Activated CD4-positive, alpha-beta memory T cell treated with anti-CD3 and anti-CD28 coated beads for 36 hours (primary cell): ENCODE measurements at regions not wholly inside any gene's neighbourhood (a gene's known extent, or its start where the extent isn't known, plus 50 kb on each side); places are given as distances from the start of the nearest gene placed in this dataset.

Experiments
- CTCF ChIA-PET: fragments of 350-600 bp; sonication (Branson Sonifier 250); formaldehyde crosslinking; loops from one replicate; lab custom pipeline; 2021; ENCODE audit warnings: antibody characterized with exemption, inconsistent platforms; lab: Charles Lee
- POLR2A ChIA-PET: fragments of 350-600 bp; sonication (Branson Sonifier 250); formaldehyde crosslinking; loops from one replicate; lab custom pipeline; 2021; ENCODE audit warnings: antibody characterized with exemption; lab: Charles Lee
- DNase-seq: peaks from one replicate; pipeline ENCODE4 v3.0.0-alpha.2; 2020
- H3K27ac Mint-ChIP-seq: one replicate; pipeline ENCODE4 v1.8.0; 2021; ENCODE audit warnings: mixed read lengths
- H3K27me3 Mint-ChIP-seq: one replicate; pipeline ENCODE4 v1.8.0; 2021; ENCODE audit warnings: mixed read lengths
- H3K36me3 Mint-ChIP-seq: one replicate; pipeline ENCODE4 v1.8.0; 2021; ENCODE audit warnings: mixed read lengths
- H3K4me1 Mint-ChIP-seq: one replicate; pipeline ENCODE4 v1.8.0; 2021; ENCODE audit warnings: low read depth, mixed read lengths
- H3K4me3 Mint-ChIP-seq: one replicate; pipeline ENCODE4 v1.8.0; 2021; ENCODE audit warnings: mild to moderate bottlenecking, mixed read lengths
- H3K9me3 Mint-ChIP-seq: one replicate; pipeline ENCODE4 v1.8.0; 2021; ENCODE audit warnings: mixed read lengths
- intact Hi-C: fragments of 100-400 bp; cut with micrococcal nuclease; formaldehyde crosslinking; loops from one replicate; pipeline ENCODE4 v1.15.1; 2023

- Mint-ChIP-seq H3K9me3 (peaks cover 9% of the 10 kb centered on the region), H3K4me3 (no peak overlapping the region), H3K27me3 (no peaks in the 10 kb centered on the region), H3K27ac (no peak overlapping the region), H3K36me3 (no peaks in the 10 kb centered on the region), H3K4me1 (peaks cover 10% of the 10 kb centered on the region)
- ChIA-PET CTCF (interaction anchor here (1.3 to 1.4 kb wide), 2 partner anchors 10 to 298 kb away, joined by 3 read pairs; no protein-coding TSS in a partner anchor), POLR2A (no interaction called here)
- DNase-seq: no peak
- intact Hi-C loops: no loop called here
These were observed 124.2 kb upstream of the SMAD3 start for GRCh38 chr15:66941108-66941711.

DNA sequence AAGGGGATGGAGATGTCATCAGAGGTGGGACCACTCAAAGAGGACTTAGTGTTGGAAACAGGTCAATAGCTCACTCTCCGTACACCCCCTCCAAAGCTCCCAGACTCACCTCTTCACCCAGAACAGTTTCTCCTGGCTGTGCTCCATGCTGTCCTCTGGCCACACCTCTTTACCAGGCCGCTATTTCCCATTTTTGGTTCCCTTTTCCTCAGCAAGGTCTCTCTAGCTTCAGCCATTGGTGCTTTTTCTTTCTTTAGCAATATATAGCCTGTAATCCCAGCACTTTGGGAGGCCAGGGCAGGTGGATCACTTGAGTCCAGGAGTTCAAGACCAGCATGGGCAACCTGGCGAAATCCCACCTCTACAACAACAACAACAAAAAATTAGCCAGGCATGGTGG is 123.6 kb upstream of the SMAD3 start:
- H3K4me1 Mint-ChIP-seq: peaks cover 10% of the 10 kb centered on the region
- H3K27ac Mint-ChIP-seq: no peak overlapping the region
- no peaks in the 10 kb centered on the region for H3K36me3 Mint-ChIP-seq
- H3K9me3 Mint-ChIP-seq: peaks cover 9% of the 10 kb centered on the region
- POLR2A ChIA-PET: no interaction called here
- CTCF ChIA-PET: interaction anchor here (0.6 to 1.4 kb wide), 4 partner anchors 9 to 492 kb away, joined by 3 read pairs; no protein-coding TSS in a partner anchor
- H3K27me3 Mint-ChIP-seq: no peaks in the 10 kb centered on the region
- H3K4me3 Mint-ChIP-seq: no peak overlapping the region
- no peak for DNase-seq
- intact Hi-C loops: no loop called here

DNA sequence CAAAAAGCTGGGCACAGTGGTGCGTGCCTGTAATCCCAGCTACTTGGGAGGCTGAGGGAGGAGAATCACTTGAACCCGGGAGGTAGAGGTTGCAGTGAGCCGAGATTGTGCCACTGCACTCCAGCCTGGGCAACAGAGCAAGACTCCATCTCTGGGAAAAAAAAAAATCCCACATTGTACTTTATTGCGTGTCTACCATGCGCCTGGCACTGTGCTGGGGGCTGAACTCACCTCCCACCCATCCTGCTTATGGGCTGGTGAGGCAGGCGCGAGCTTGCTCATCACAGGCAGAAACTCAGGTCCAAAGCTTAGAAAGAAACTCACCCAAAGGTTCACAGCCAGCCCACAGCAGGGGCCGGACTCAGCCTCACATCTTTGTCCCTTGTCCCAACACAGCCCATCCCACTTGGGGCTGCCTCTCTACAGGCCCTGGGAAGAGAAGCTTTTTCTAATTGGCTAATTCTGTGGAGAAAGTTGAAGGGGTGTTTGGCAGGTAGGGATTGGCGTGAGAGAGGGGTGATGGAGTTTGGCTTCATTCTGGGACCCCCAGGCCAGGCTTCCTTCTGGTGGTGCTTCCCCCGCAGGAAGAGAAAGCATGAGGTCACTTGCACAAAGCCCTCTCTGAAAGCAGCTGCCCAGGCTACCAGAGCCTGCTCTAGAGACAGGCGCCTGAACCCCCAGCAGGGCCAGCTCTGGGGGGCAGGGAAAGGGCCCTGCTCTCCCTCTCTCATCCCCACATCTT is 122.6 kb upstream of the SMAD3 start:
- Mint-ChIP-seq H3K27me3 (no peaks in the 10 kb centered on the region), H3K4me3 (no peak overlapping the region), H3K27ac (no peak overlapping the region), H3K36me3 (no peaks in the 10 kb centered on the region), H3K4me1 (peaks cover 12% of the 10 kb centered on the region), H3K9me3 (peaks cover 5% of the 10 kb centered on the region)
- intact Hi-C loops: no loop called here
- CTCF ChIA-PET: interaction anchor here (0.7 to 2.6 kb wide), 3 partner anchors 22 to 490 kb away, joined by 3 to 12 read pairs (median 3); no protein-coding TSS in a partner anchor
- POLR2A ChIA-PET: no interaction called here
- no peak for DNase-seq

DNA sequence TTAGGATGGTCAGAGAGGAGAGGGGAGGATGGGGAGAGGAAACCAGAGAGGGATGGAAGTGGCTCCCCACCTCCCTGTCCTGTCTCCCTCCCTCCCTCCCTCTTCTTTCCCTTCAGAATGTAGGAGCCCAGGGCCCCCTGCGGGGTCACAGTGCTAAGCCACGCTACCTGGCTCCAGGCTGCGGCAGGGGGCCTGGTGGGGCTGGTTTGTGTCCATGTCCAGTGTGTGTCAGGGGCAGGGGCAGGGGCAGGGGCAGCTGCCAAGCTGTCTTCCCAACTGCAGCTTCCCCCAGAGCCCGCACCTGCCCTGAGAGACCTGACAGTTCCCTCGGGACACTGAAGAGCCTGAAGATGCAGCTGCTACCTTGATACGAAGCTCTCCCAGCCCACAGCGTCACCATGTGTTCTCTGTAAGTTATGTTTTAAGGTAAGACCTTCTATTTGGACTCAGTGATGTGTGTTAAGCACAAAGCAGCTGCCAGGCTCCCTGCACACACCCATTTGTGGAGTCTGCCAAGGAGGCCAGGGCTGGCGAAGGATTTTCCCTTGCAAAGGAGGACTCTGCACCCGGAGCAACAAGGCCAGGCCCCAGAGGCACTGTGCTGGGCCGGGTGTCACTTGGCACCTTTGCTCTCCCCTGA is 121.8 kb upstream of the SMAD3 start:
- H3K27ac Mint-ChIP-seq: no peak overlapping the region
- H3K9me3 Mint-ChIP-seq: no peaks in the 10 kb centered on the region
- no peak for DNase-seq
- no peaks in the 10 kb centered on the region for H3K27me3 Mint-ChIP-seq
- CTCF ChIA-PET: interaction anchor here (0.9 to 2.6 kb wide), 2 partner anchors 357 to 361 kb away, joined by 3 to 12 read pairs; no protein-coding TSS in a partner anchor
- H3K36me3 Mint-ChIP-seq: no peaks in the 10 kb centered on the region
- intact Hi-C loops: no loop called here
- no peak overlapping the region for H3K4me3 Mint-ChIP-seq
- POLR2A ChIA-PET: no interaction called here
- peaks cover 15% of the 10 kb centered on the region for H3K4me1 Mint-ChIP-seq

- ChIA-PET POLR2A (no interaction called here), CTCF (interaction anchor here (0.8 to 5.6 kb wide), 4 partner anchors 357 to 490 kb away, joined by 3 to 72 read pairs (median 8); no protein-coding TSS in a partner anchor)
- intact Hi-C loops: no loop called here
- H3K27ac Mint-ChIP-seq: no peak overlapping the region
- DNase-seq: no peak
- H3K9me3 Mint-ChIP-seq: no peaks in the 10 kb centered on the region
- no peaks in the 10 kb centered on the region for H3K36me3 Mint-ChIP-seq
- H3K4me3 Mint-ChIP-seq: no peak overlapping the region
- no peaks in the 10 kb centered on the region for H3K27me3 Mint-ChIP-seq
- H3K4me1 Mint-ChIP-seq: peaks cover 15% of the 10 kb centered on the region
These were observed 121.3 kb upstream of the SMAD3 start for GRCh38 chr15:66944121-66944520.

- Mint-ChIP-seq H3K36me3 (no peaks in the 10 kb centered on the region), H3K27me3 (no peaks in the 10 kb centered on the region), H3K4me3 (no peak overlapping the region), H3K27ac (no peak overlapping the region), H3K9me3 (no peaks in the 10 kb centered on the region), H3K4me1 (peaks cover 12% of the 10 kb centered on the region)
- intact Hi-C loops: loop anchor here (5.0 kb wide), 1 partner anchor 137 kb away; no protein-coding TSS in a partner anchor
- POLR2A ChIA-PET: no interaction called here
- no peak for DNase-seq
- CTCF ChIA-PET: interaction anchor here (1.3 to 5.6 kb wide), 15 partner anchors 18 to 489 kb away, joined by 3 to 72 read pairs (median 8); partner anchors contain the start of genes AAGAB and IQCH
These were observed 120.1 kb upstream of the SMAD3 start for GRCh38 chr15:66945286-66945685.

GRCh38 chr15:66945842-66946241 is 119.6 kb upstream of the SMAD3 start:
- Mint-ChIP-seq H3K4me3 (no peak overlapping the region), H3K9me3 (no peaks in the 10 kb centered on the region), H3K27me3 (no peaks in the 10 kb centered on the region), H3K27ac (no peak overlapping the region), H3K4me1 (peaks cover 8% of the 10 kb centered on the region), H3K36me3 (no peaks in the 10 kb centered on the region)
- intact Hi-C loops: loop anchor here (1.0 to 5.0 kb wide), 6 partner anchors 136 to 889 kb away; no protein-coding TSS in a partner anchor
- no peak for DNase-seq
- ChIA-PET CTCF (interaction anchor here (0.7 to 5.6 kb wide), 34 partner anchors 10 to 889 kb away, joined by 3 to 72 read pairs (median 4); partner anchors contain the start of genes AAGAB and IQCH), POLR2A (no interaction called here)

- peak; percentile 83 for DNase-seq
- peaks cover 6% of the 10 kb centered on the region for H3K4me1 Mint-ChIP-seq
- intact Hi-C loops: loop anchor here (1.0 to 5.0 kb wide), 6 partner anchors 136 to 888 kb away; no protein-coding TSS in a partner anchor
- ChIA-PET CTCF (interaction anchor here (0.6 to 5.6 kb wide), 58 partner anchors 9 to 916 kb away, joined by 3 to 72 read pairs (median 4); partner anchors contain the start of genes AAGAB and IQCH), POLR2A (no interaction called here)
- no peaks in the 10 kb centered on the region for H3K9me3 Mint-ChIP-seq
- no peak overlapping the region for H3K4me3 Mint-ChIP-seq
- H3K27me3 Mint-ChIP-seq: no peaks in the 10 kb centered on the region
- no peaks in the 10 kb centered on the region for H3K36me3 Mint-ChIP-seq
- H3K27ac Mint-ChIP-seq: no peak overlapping the region
These were observed 118.7 kb upstream of the SMAD3 start for GRCh38 chr15:66946578-66947164.

DNA sequence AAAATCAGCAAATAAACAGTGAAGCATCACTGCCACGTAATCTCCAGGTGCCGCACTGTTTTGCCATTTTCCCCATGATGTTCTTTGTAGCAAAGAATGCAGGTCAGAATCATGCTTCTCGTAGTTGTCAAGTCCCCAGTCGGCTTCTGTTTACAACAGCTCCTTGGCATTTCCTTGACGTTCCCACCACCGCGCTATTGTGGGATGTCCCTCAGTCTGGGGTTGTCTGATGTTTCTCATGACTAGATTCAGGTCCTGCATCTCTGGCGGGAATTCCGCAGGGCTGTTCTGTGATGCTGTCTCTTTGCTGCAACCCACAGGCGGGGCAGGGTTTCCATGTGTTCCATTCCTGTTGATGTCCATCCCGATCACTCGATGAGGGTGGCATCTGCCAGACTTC is 117.9 kb upstream of the SMAD3 start:
- Mint-ChIP-seq H3K4me1 (peaks cover 6% of the 10 kb centered on the region), H3K27me3 (no peaks in the 10 kb centered on the region), H3K36me3 (no peaks in the 10 kb centered on the region), H3K27ac (no peak overlapping the region), H3K9me3 (no peaks in the 10 kb centered on the region), H3K4me3 (no peak overlapping the region)
- ChIA-PET CTCF (interaction anchor here (0.8 to 5.6 kb wide), 12 partner anchors 43 to 487 kb away, joined by 3 to 72 read pairs (median 7); no protein-coding TSS in a partner anchor), POLR2A (no interaction called here)
- intact Hi-C loops: loop anchor here (2.0 to 5.0 kb wide), 3 partner anchors 135 to 887 kb away; no protein-coding TSS in a partner anchor
- no peak for DNase-seq

- no peaks in the 10 kb centered on the region for H3K9me3 Mint-ChIP-seq
- H3K4me3 Mint-ChIP-seq: no peak overlapping the region
- POLR2A ChIA-PET: no interaction called here
- CTCF ChIA-PET: interaction anchor here (1.1 to 5.6 kb wide), 4 partner anchors 44 to 486 kb away, joined by 4 to 72 read pairs (median 30); no protein-coding TSS in a partner anchor
- H3K36me3 Mint-ChIP-seq: no peaks in the 10 kb centered on the region
- peaks cover 6% of the 10 kb centered on the region for H3K4me1 Mint-ChIP-seq
- H3K27ac Mint-ChIP-seq: no peak overlapping the region
- H3K27me3 Mint-ChIP-seq: no peaks in the 10 kb centered on the region
- peak; percentile 52 for DNase-seq
- intact Hi-C loops: loop anchor here (5.0 kb wide), 1 partner anchor 134 kb away; no protein-coding TSS in a partner anchor
These were observed 117.1 kb upstream of the SMAD3 start for GRCh38 chr15:66948294-66948693.

GRCh38 chr15:66950114-66950513 is 115.3 kb upstream of the SMAD3 start:
- H3K27ac Mint-ChIP-seq: no peak overlapping the region
- POLR2A ChIA-PET: no interaction called here

More at GRCh38 chr15:66950114-66950513, 115.3 kb upstream of the SMAD3 start:
- DNase-seq: no peak
- no peak overlapping the region for H3K4me3 Mint-ChIP-seq
- peaks cover 6% of the 10 kb centered on the region for H3K4me1 Mint-ChIP-seq
- CTCF ChIA-PET: interaction anchor here (1.0 to 5.2 kb wide), 4 partner anchors 9 to 483 kb away, joined by 3 to 56 read pairs (median 4); no protein-coding TSS in a partner anchor
- H3K36me3 Mint-ChIP-seq: no peaks in the 10 kb centered on the region
- H3K27me3 Mint-ChIP-seq: no peaks in the 10 kb centered on the region
- H3K9me3 Mint-ChIP-seq: no peaks in the 10 kb centered on the region
- intact Hi-C loops: no loop called here
